22Rv1 (cell line): ENCODE measurements at regions not wholly inside any gene's neighbourhood (a gene's known extent, or its start where the extent isn't known, plus 50 kb on each side); places are given as distances from the start of the nearest gene placed in this dataset.
A peak's percentile ranks its signal among the peaks of the same experiment; 100 is the strongest.

ENCODE experiments used
- H3K27ac ChIP-seq: fragments of 450-650 bp; 2 replicates; pipeline ENCODE4 v1.5.1; 2017
- CTCF ChIP-seq: fragments of 450-650 bp; IDR thresholded peaks from 2 replicates; pipeline ENCODE4 v1.5.1; 2017; ENCODE audit warnings: mild to moderate bottlenecking
- ZFX ChIP-seq: fragments of 450-650 bp; IDR thresholded peaks from 2 replicates; pipeline ENCODE4 v1.6.1; 2017; ENCODE audit warnings: antibody characterized with exemption, borderline replicate concordance

- H3K27ac ChIP-seq = no peak overlapping the region
- TF ChIP-seq ZFX (no peak), CTCF (no peak)
Observed at GRCh38 chrX:39890807-39891206, 207.0 kb downstream of the BCOR start.

GRCh38 chrX:39891781-39892180 is 206.0 kb downstream of the BCOR start:
- TF ChIP-seq CTCF = no peak
- H3K27ac ChIP-seq = no peak overlapping the region

- no peak overlapping the region for H3K27ac ChIP-seq
- TF ChIP-seq ZFX (no peak), CTCF (no peak)
Observed at GRCh38 chrX:39893417-39894338, 204.1 kb downstream of the BCOR start.

GRCh38 chrX:39894683-39895082 is 203.1 kb downstream of the BCOR start:
- no peak overlapping the region for H3K27ac ChIP-seq
- no peak for TF ChIP-seq CTCF
- TF ChIP-seq ZFX = no peak

GRCh38 chrX:39895218-39896110 is 202.3 kb downstream of the BCOR start:
- H3K27ac ChIP-seq = peak overlapping the region; percentile 44; the same call in 1 of the 2 replicates

GRCh38 chrX:39896951-39897740 is 200.6 kb downstream of the BCOR start:
- TF ChIP-seq CTCF (no peak), ZFX (no peak)
- H3K27ac ChIP-seq = no peak overlapping the region

More at GRCh38 chrX:39895218-39896110, 202.3 kb downstream of the BCOR start:
- TF ChIP-seq CTCF (no peak), ZFX (no peak)
